ENCODE measurements at regions not wholly inside any gene's neighbourhood (a gene's known extent, or its start where the extent isn't known, plus 50 kb on each side); places are given as distances from the start of the nearest gene placed in this dataset.
"Not testable (repeated sequence)": the region's sequence is repeated elsewhere in the genome, so short reads cannot be mapped to it uniquely, and the experiment has no call there.

- DNase-seq (ENCODE audit: low spot score): no peak
Observed at GRCh38 chr2:13413989-13414388, 697.3 kb downstream of the TRIB2 start.

GRCh38 chr2:13414897-13415296 lies 698.2 kb downstream of the TRIB2 start:
- no peak for DNase-seq (ENCODE audit: low spot score)

GRCh38 chr2:13433954-13434353 lies 717.2 kb downstream of the TRIB2 start:
- DNase-seq (ENCODE audit: low spot score): no peak

GRCh38 chr2:13443554-13444261 lies 727.0 kb downstream of the TRIB2 start:
- not testable (repeated sequence) for DNase-seq (ENCODE audit: low spot score)

GRCh38 chr2:13462464-13462863 lies 745.7 kb downstream of the TRIB2 start:
- no peak for DNase-seq (ENCODE audit: low spot score)

GRCh38 chr2:13466076-13466475 lies 749.3 kb downstream of the TRIB2 start:
- no peak for DNase-seq (ENCODE audit: low spot score)

- no peak for DNase-seq (ENCODE audit: low spot score)
Observed at GRCh38 chr2:13474538-13474937, 757.8 kb downstream of the TRIB2 start.

- DNase-seq (ENCODE audit: low spot score): no peak
Observed at GRCh38 chr2:13480057-13480456, 763.3 kb downstream of the TRIB2 start.

GRCh38 chr2:13481201-13481600 lies 764.5 kb downstream of the TRIB2 start:
- no peak for DNase-seq (ENCODE audit: low spot score)

GRCh38 chr2:13485256-13485655 lies 768.5 kb downstream of the TRIB2 start:
- DNase-seq (ENCODE audit: low spot score): no peak

GRCh38 chr2:13488965-13489364 lies 772.2 kb downstream of the TRIB2 start:
- no peak for DNase-seq (ENCODE audit: low spot score)

- DNase-seq (ENCODE audit: low spot score): no peak
Observed at GRCh38 chr2:13492262-13492661, 775.5 kb downstream of the TRIB2 start.

- no peak for DNase-seq (ENCODE audit: low spot score)
Observed at GRCh38 chr2:13495051-13495450, 778.3 kb downstream of the TRIB2 start.

GRCh38 chr2:13504808-13505207 lies 788.1 kb downstream of the TRIB2 start:
- no peak for DNase-seq (ENCODE audit: low spot score)

- DNase-seq (ENCODE audit: low spot score): no peak
Observed at GRCh38 chr2:13508671-13509070, 791.9 kb downstream of the TRIB2 start.

GRCh38 chr2:13515254-13515653 lies 798.5 kb downstream of the TRIB2 start:
- DNase-seq (ENCODE audit: low spot score): no peak

- DNase-seq (ENCODE audit: low spot score): no peak
Observed at GRCh38 chr2:13522096-13522495, 805.4 kb downstream of the TRIB2 start.

- no peak for DNase-seq (ENCODE audit: low spot score)
Observed at GRCh38 chr2:13522917-13523821, 806.4 kb downstream of the TRIB2 start.

GRCh38 chr2:13524492-13524891 lies 807.8 kb downstream of the TRIB2 start:
- DNase-seq (ENCODE audit: low spot score): no peak

- DNase-seq (ENCODE audit: low spot score): not testable (repeated sequence)
Observed at GRCh38 chr2:13531735-13532410, 815.1 kb downstream of the TRIB2 start.

GRCh38 chr2:13532781-13533523 lies 816.2 kb downstream of the TRIB2 start:
- not testable (repeated sequence) for DNase-seq (ENCODE audit: low spot score)

- no peak for DNase-seq (ENCODE audit: low spot score)
Observed at GRCh38 chr2:13533524-13533922, 816.8 kb downstream of the TRIB2 start.

Data from globus pallidus (tissue), 1 donor.